GM21825 (cell line): ENCODE measurements at regions not wholly inside any gene's neighbourhood (a gene's known extent, or its start where the extent isn't known, plus 50 kb on each side); places are given as distances from the start of the nearest gene placed in this dataset.
"Not testable (repeated sequence)": the region's sequence is repeated elsewhere in the genome, so short reads cannot be mapped to it uniquely, and the experiment has no call there.

Source experiments
- ATAC-seq: cut with Tn5 transposase; IDR thresholded peaks from one replicate; pipeline ENCODE4 v1.9.1; 2021; ENCODE audit warnings: mild to moderate bottlenecking, moderate library complexity; ENCODE audit not compliant: unreplicated experiment

DNA sequence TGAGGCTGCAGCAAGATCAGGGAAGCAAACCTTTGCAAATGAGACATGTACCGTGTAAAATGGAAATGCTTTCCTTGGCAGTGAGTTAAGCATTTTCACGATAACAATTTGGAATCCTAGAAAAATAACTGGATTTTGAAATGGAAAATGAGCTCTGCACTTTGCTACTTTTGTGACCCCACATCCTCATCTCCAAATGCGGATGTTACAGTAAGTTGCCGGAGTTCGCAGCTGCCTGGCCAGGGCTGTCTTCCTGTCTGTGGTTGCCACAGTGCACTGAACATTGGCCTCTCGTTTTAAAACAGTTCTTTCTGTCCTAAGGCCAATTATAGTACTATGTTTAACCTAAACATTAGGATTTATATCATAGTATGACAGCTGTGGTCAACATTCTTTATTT lies 136.2 kb upstream of the FZD8 start:
- no peak for ATAC-seq

DNA sequence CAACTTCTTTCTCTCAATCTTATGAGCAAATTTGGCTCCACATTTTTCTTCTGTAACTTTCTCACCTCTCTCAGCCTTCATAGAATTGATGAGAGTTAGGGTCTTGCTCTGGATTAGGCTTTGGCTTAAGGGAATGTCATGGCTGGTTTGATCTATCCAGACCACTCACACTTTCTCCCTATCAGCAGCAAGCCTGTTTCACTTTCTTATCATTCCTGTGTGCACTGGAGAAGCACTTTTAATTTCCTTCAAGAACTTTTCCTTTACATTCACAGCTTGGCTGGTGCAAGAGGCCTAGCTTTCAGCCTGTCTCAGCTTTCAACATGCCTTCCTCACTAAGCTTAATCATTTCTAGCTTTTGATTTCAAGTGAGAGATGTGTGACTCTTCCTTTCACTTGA lies 134.5 kb upstream of the FZD8 start:
- not testable (repeated sequence) for ATAC-seq

DNA sequence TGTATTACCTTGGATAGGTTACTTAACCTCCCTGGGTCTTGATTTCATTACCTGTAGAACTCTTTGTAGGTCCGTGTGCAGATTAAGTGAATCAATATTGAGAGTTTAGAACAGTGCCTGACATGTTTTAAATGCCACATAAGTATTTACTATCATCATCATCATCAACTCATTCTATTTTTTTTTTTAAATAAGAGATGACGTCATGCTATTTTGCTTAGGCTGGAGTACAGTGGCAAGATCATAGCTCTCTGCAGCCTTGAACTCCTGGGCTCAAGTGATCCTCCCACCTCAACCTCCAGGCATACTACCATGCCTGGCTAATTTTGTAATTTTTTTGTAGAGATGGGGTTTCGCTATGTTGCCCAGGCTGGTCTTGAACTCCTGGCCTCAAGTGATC lies 132.0 kb upstream of the FZD8 start:
- ATAC-seq = no peak

DNA sequence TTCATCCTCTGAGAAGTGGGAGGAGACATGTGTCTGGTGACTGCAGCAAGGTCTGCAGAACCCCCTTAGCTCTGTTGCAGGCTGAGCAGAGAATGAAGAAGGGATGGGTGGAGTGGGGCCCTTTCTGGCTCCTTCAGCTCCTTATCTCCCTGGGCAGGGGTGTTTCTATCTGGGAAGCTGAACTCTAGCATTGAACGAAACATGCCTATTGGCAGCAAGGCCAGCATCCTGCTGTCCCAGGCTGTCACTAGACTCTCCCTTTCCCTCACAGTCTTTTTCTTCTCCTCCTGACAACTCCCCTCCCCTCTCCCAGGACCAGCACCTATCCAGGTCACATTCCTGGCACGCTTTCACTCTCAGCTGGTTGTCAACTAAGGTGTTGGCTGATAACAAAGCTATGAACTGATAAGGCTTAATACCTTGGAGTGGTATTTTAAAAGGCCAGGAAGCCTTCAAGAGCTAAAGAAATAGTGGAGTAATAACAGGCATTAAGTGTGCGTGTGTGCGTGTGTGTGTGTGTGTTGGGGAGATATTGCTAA lies 128.8 kb upstream of the FZD8 start:
- ATAC-seq = no peak

DNA sequence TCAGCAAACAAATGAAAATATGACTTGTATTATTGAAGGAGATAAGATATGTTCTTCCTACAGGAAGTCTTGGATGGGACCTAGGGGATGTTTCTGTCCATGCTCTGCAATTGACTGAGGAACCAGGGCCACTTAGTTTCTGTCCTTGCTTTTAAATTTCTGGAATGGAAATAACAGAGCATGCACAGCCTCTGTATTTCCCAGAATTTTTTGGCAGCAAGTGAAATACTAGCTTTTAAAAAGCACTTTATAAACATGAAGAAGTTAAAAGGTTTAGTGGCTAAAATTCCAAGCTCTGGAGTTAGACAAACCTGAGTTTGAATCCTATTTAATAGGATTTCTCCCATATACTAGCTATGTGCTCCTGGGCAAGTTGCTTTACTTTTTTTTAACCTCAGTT lies 127.7 kb upstream of the FZD8 start:
- no peak for ATAC-seq

DNA sequence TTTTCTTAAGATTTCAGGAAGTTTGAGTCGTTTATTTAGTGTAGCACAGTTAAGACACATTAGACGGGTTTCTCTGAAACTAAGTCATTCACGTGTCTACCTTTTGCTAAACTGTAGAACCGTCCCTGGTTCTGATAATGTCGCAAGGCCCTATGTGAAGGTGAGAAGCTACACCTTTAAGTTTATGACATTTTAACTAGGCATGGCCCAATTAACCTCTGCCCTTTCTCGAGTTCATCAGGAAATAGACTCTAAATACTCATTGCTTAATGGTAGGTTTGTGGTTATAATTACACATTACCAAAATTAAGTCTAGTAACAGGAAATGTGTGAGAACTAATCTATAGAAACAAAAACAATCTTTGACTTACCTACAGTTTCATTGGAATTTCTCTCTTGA lies 126.6 kb upstream of the FZD8 start:
- ATAC-seq = no peak

DNA sequence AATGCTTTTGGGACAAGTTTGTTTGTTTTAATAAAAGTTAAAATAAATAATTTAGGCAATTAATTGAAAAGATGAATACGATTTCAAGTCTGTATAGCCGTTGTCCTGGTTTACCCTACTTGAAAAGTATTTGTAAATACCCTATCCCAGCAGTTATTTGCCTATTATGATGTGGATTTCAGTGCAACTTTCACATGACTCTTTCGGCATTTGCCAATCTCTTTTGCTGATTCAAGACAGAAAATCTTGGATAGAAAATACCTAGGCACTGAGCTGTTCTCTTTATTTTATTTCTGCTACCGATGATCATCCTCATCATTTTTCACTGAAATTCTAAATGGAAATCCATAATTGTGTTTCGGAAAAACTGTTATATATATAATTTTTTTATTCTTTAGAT lies 125.9 kb upstream of the FZD8 start:
- ATAC-seq = no peak

DNA sequence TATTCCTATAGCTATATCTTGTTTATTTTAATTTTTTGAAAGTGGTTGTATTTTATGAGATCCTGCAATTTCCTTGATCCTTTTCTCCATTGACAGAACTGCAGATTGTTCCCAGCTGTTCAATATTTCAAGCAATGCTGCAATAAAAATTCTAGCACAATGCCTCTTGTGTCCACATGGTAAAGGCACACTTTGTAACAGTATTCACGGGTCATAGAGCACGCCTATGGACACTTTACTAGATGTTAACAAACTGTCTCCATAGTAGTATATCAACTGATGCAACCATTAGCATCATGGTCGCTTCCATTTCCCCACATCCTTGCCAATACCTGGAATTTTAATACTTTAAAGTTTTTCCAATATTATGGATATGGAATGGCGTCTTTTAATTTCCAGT lies 123.9 kb upstream of the FZD8 start:
- ATAC-seq = no peak

DNA sequence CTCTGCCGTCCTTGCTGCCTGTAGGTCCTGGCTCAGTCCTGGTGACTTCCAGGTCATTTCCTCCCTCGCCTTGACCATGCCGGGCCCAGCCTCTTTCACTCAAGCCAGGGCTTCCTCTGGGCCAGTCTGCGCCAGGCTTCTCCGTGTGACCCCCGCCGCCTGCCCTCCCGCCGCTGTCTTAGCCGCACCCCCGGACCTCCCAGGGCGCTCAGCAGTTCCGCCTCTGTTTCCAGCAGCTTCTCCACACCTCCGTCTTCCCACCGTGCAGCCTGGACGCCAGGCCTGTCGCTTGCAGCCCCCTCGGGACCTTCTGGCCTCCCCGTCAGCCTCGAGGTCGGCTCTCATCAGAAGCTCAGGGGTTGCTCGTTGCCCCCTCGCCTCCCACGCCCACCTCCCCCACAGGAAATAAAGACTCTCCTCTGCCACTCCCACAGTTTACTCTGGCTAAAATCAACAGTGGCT lies 123.0 kb upstream of the FZD8 start:
- ATAC-seq = no peak

DNA sequence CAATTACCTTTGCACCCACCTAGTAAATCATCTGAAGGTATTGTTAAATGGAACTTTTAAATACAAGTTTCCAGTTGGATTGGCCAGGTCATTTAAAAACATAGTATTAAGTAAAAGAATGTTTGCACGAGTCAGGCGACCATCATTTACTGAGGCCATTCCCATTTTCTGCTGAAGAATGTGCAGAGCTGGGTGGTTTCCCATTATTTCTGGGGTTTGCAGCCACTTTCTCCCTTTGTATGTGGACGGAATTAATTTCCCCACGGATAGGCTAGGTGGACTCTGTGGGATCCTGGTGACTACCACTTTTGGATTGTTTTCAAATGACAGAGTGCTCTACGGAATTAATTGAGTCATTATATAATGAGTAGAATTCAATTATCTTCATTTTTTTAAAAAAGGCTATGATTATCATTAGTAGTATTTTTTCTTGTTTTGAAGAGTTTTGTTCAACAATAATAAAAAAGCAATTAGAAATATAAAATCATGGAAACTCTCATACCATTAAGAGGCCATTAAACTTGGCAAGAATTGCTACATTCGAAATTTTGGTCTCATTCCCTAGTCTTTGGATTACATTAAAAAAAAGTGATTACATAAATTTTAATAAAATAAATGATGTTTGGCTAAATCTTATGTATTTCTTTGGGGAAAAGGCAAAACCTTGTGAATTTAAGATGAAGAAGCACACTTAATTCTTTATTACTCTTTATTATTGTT lies 120.4 kb upstream of the FZD8 start:
- ATAC-seq = no peak

DNA sequence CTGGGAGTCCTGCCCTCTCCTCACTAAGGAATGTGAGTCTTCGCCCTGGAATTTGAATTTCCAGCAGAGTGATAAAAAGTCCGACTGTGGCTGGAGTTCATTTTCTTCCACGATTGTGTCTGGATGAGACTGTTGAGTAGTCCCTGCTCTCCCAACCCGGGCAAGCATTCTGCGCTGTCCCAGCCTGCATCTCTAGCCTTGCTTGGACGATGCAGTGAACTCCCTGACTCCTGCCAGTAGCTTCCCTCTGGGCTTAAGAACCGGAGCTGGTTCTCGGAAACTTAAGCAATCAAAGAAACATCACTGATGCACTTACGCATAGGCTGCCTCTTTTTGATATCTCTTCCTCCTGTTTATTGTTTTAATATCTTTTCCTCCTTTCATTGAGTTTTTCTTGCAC lies 116.0 kb upstream of the FZD8 start:
- ATAC-seq = no peak

DNA sequence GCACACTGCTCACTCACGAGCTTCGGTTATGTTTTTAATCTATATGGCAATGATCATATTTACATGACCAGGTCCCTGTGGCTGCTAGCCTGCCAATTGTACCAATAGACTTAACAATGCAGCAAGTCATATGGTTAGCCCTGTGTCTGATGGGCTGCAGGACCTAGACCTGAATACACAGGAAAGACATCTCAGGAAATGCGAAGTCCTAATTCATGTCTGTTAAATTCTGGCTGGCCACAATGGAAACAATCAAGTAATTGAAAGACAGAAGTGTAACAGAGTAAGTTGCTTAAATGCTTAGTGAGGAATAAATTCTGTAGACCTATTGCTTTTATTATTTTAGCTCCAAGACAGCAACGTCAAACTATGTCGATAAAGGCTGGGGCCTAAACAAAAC lies 112.4 kb upstream of the FZD8 start:
- no peak for ATAC-seq

DNA sequence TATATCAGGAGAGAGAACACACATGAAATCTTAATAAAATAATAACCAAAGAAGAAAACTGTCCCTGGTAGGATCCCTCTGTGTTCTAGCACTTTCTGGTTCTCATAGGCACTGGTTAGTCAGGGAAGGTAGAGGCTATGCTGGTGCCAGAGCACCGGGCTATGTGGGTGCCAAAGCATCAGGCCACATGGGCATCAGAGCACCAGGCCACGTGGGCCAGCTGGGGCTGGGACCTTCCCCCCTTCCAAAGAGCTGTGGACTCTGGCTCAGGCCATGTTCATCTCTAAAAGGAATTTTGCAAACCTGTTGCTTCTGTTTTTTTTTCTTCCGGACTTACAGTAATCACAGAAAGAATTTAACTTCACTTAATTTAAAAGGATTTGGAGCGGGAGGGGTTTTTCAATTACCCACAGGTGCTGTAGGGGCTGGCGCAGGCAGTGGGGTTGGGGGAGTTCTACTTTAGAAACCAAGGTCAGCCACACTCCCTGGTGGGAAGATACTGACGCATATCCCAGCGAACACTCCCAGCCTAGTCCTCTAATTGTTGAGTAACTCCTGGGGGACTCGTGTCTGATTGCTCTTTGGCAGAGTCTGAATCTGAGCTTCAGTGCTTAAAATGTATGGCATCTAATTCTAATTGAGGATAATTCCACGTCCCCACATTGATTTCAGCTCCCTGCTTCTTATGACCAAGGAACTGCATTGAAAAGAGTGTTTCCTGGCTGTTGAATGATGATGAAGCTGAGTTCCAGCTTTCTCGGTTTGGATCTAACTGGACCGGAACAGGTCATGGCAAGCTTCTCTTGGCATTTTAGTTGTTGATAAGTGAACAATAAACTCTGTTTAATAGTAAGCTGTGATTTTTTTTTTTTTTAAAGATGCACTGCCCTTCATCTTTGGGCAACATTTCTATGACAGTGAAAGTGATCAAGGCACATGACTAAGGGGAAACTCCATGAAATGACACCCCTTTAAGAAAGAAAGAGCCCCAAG lies 110.7 kb upstream of the FZD8 start:
- no peak for ATAC-seq

DNA sequence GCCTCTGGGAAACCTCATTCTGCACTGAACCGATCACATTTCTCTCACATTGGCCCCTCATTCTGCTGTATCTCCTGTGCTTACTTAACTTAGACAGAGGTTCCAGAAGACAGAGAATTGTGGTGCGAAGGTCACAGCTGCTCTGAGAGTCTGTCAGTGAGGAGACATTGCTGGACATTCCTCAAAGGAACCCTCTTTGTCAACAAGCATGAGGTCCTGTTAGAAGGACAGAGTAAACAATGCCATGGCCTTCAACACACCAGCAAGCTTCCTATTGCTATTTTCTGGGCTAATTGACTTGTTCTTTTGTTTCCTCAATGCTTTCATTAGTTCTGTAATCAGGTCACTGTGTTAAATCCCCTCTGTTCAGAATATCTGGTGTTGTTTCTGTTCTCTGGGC lies 109.3 kb upstream of the FZD8 start:
- ATAC-seq = no peak

DNA sequence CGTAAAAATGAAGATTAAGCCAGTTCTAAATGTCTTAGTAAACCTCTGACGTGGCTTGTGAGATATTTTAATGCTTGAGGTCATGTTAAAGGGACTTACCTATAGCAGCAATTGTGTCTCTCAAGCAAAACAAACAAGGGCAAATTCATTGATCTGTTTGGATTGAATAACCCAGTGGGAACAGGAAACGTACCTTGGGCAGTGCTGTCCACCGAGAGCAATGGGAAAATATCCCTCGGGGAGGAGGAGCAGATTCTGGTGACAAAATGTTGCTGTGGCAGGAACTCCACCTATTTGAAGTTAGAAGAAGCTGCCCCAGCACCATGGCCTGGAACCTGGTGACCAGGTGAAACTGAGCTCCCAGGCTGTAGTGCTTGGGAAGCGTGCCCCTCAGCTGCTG lies 107.1 kb upstream of the FZD8 start:
- ATAC-seq = no peak

DNA sequence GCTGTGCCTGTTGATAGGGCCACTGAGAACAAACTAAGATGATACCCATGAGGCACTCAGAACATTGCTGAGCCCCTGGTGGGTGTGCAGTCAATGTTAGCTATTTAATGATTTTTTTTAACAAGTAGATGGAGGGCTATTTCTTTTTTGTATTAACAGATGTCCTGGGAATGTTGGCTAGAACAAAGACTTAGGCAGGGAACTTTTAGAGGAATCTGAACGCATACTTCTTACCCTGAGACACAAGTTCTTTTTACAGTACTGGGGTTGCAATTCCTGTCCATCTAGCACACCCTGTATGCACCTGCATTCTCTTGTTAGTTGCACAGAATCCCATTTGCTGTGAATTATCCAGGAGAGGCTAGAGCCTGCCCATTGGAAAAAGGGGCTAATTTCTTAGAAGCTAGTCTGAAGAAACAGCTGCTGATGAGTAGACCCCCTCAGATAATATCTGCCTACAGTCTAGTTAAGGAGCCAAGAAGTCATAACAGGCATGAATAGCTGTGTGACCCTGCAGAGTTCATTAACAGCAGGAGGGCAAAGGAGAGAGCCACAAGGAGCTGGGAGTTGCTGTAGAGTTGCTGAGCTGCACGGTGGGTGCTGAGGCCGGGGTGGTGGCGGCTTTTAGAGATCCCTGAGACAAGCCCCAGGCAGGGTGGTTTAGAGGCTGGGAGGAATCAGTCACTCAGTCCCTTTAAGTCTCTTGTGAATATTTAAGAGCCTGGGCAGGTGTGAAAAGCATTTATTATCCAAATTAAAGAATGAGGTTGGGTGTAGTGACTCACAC lies 103.7 kb upstream of the FZD8 start:
- ATAC-seq = no peak

DNA sequence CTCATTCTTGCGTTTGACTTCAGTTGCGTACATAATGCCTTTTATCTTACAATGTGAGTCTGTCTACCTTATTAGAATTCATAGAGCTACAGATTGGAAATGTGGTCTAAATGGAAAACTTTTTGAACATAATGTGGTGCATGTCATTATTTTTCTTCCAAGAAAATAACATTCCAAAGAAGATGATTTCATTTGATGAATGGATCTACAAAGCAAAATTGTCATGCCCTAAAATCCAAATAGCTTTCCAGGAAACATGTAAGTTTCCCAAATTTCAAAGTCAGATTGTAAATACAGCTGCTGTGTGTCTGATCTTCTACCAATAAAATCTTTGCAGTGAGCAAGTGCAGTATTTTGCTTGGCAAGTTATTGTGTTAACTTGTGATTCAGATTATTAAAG lies 101.8 kb upstream of the FZD8 start:
- ATAC-seq = no peak

DNA sequence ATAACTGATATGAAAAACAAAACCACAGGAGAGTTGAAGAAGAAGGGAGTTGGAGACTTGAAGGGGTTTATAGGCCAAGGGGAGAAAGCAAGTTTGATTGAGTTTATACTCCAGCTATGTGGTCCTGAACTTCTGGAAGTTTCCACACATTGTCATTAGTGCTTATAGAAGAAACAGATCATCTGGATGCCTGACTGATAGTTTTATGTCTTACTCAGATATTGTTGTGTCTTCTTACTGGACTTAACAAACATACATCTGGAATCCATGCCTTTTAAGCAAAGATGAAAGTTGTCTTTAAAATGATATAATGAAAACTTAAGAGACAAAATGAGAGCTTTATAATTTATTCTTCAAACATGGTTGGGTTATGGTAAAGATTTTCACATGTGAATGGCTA lies 101.3 kb upstream of the FZD8 start:
- ATAC-seq = no peak

DNA sequence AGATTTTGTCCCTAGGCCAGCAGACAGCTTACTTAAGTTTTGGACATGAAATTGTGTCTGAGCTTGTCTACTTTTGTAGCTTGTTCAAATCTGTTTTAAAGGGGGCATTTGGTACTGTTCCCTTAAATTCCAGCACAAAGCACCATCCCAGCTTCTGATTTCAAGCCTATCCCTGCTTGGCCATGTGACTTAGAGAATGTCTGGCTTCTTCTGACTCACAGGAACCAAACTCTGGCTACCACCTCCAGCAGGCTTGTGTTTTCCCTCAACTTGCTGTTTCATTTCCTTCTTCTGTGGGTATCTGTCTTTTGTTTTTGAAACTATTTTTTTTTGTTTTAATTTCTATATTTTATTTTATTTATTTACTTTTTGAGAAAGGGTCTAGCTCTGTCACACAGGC lies 97.9 kb upstream of the FZD8 start:
- no peak for ATAC-seq

DNA sequence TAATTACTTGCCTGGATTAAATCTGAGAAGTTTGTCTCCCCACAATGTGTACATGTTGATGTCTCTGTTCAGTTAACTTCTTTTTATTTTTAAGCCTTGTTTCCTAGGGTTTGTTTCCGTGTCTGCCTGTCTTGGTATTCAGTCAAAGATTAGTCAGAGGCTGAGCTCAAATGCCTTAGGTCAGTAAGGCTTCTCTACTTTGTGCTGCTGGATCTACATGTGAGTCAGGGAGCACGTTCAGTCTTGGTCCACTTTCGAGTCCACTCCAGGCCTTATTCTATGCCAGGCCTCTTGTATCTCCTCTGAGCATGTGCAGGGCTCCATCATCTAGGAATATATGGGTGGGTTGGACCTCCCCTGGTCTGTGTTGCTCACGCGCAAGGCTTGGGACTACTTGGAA lies 93.3 kb upstream of the FZD8 start:
- no peak for ATAC-seq

DNA sequence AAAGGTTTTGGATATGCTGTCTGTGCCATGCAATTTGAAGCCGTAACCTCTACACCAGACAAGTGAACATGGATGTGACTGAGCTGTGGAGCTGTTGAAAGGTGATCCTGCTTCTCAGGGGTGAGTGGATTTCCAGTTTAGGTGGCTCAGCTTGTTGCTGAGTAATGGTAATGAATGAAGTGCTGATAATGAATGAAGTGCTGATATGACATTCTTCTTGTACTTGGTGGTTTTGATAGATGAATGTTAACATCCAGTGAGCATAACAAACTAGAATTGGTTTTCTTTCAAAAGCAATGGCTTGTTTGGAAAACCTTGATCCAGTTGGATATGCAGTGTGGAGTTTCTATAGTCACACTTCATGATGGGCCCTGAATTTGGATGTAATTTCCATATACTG lies 89.7 kb upstream of the FZD8 start:
- no peak for ATAC-seq
